ENCODE measurements at regions not wholly inside any gene's neighbourhood (a gene's known extent, or its start where the extent isn't known, plus 50 kb on each side); places are given as distances from the start of the nearest gene placed in this dataset.

GRCh38 chr13:107834717-107835116 is 380.6 kb downstream of the LIG4 start:
- no peak overlapping the region for H2AFZ ChIP-seq (ENCODE audit: low read length)

GRCh38 chr13:107834281-107834680 is 381.1 kb downstream of the LIG4 start:
- no peaks in the 10 kb centered on the region for H3K79me2 ChIP-seq (ENCODE audit: insufficient read depth, low read length)
- H2AFZ ChIP-seq (ENCODE audit: low read length): no peak overlapping the region
- TF ChIP-seq EZH2phosphoT487 (IDR thresholded peaks at IDR 0.05; ENCODE audit: borderline replicate concordance) (no peak), CTCF (conservative IDR thresholded peaks at IDR 0.05; ENCODE audit: low read length) (no peak)
- H3K27me3 ChIP-seq (ENCODE audit: insufficient read depth, low read length, poor library complexity, severe bottlenecking): no peaks in the 10 kb centered on the region
- H3K9me3 ChIP-seq (ENCODE audit: insufficient read depth, low read depth, low read length): no peaks in the 10 kb centered on the region
- no peaks in the 10 kb centered on the region for H3K9me2 ChIP-seq (replicated peaks; ENCODE audit: low read depth, low read length)
- H3K4me3 ChIP-seq (ENCODE audit: low read length, poor library complexity, severe bottlenecking): no peak overlapping the region
- no peaks in the 10 kb centered on the region for H3F3A ChIP-seq (ENCODE audit: low read depth)
- H4K20me1 ChIP-seq (ENCODE audit: insufficient read depth, low read length, poor library complexity, severe bottlenecking): no peaks in the 10 kb centered on the region
- H3K4me1 ChIP-seq (ENCODE audit: insufficient read depth, low read length, poor library complexity, severe bottlenecking): no peaks in the 10 kb centered on the region
- H3K4me2 ChIP-seq (ENCODE audit: low read depth, low read length, poor library complexity, severe bottlenecking): no peak overlapping the region
- H3K36me3 ChIP-seq (ENCODE audit: insufficient read depth, low read length): no peaks in the 10 kb centered on the region
- no peak overlapping the region for H3K9ac ChIP-seq (ENCODE audit: low read depth, low read length, poor library complexity, severe bottlenecking)

More at GRCh38 chr13:107834717-107835116, 380.6 kb downstream of the LIG4 start:
- no peaks in the 10 kb centered on the region for H3K36me3 ChIP-seq (ENCODE audit: insufficient read depth, low read length)
- TF ChIP-seq CTCF (conservative IDR thresholded peaks at IDR 0.05; ENCODE audit: low read length) (no peak), EZH2phosphoT487 (IDR thresholded peaks at IDR 0.05; ENCODE audit: borderline replicate concordance) (no peak)
- no peak overlapping the region for H3K9ac ChIP-seq (ENCODE audit: low read depth, low read length, poor library complexity, severe bottlenecking)
- H3K9me2 ChIP-seq (replicated peaks; ENCODE audit: low read depth, low read length): no peaks in the 10 kb centered on the region
- H3K4me3 ChIP-seq (ENCODE audit: low read length, poor library complexity, severe bottlenecking): no peak overlapping the region
- no peaks in the 10 kb centered on the region for H3K4me1 ChIP-seq (ENCODE audit: insufficient read depth, low read length, poor library complexity, severe bottlenecking)
- H3F3A ChIP-seq (ENCODE audit: low read depth): no peaks in the 10 kb centered on the region
- no peaks in the 10 kb centered on the region for H3K9me3 ChIP-seq (ENCODE audit: insufficient read depth, low read depth, low read length)
- no peaks in the 10 kb centered on the region for H3K79me2 ChIP-seq (ENCODE audit: insufficient read depth, low read length)
- H3K4me2 ChIP-seq (ENCODE audit: low read depth, low read length, poor library complexity, severe bottlenecking): no peak overlapping the region
- H4K20me1 ChIP-seq (ENCODE audit: insufficient read depth, low read length, poor library complexity, severe bottlenecking): no peaks in the 10 kb centered on the region
- no peaks in the 10 kb centered on the region for H3K27me3 ChIP-seq (ENCODE audit: insufficient read depth, low read length, poor library complexity, severe bottlenecking)

- Histone ChIP-seq H3K4me1 (ENCODE audit: insufficient read depth, low read length, poor library complexity, severe bottlenecking) (no peaks in the 10 kb centered on the region), H3K27me3 (ENCODE audit: insufficient read depth, low read length, poor library complexity, severe bottlenecking) (no peaks in the 10 kb centered on the region), H3F3A (ENCODE audit: low read depth) (no peaks in the 10 kb centered on the region), H4K20me1 (ENCODE audit: insufficient read depth, low read length, poor library complexity, severe bottlenecking) (no peaks in the 10 kb centered on the region), H3K9ac (ENCODE audit: low read depth, low read length, poor library complexity, severe bottlenecking) (no peak overlapping the region), H3K36me3 (ENCODE audit: insufficient read depth, low read length) (no peaks in the 10 kb centered on the region), H2AFZ (ENCODE audit: low read length) (no peak overlapping the region), H3K4me3 (ENCODE audit: low read length, poor library complexity, severe bottlenecking) (no peak overlapping the region), H3K79me2 (ENCODE audit: insufficient read depth, low read length) (no peaks in the 10 kb centered on the region), H3K9me2 (replicated peaks; ENCODE audit: low read depth, low read length) (no peaks in the 10 kb centered on the region), H3K4me2 (ENCODE audit: low read depth, low read length, poor library complexity, severe bottlenecking) (no peak overlapping the region), H3K9me3 (ENCODE audit: insufficient read depth, low read depth, low read length) (no peaks in the 10 kb centered on the region)
- TF ChIP-seq EZH2phosphoT487 (IDR thresholded peaks at IDR 0.05; ENCODE audit: borderline replicate concordance) (no peak), CTCF (conservative IDR thresholded peaks at IDR 0.05; ENCODE audit: low read length) (no peak)
Observed at GRCh38 chr13:107832500-107833100, 382.7 kb downstream of the LIG4 start.
